ENCODE measurements at regions not wholly inside any gene's neighbourhood (a gene's known extent, or its start where the extent isn't known, plus 50 kb on each side); places are given as distances from the start of the nearest gene placed in this dataset.
"Not testable (repeated sequence)": the region's sequence is repeated elsewhere in the genome, so short reads cannot be mapped to it uniquely, and the experiment has no call there.

DNA sequence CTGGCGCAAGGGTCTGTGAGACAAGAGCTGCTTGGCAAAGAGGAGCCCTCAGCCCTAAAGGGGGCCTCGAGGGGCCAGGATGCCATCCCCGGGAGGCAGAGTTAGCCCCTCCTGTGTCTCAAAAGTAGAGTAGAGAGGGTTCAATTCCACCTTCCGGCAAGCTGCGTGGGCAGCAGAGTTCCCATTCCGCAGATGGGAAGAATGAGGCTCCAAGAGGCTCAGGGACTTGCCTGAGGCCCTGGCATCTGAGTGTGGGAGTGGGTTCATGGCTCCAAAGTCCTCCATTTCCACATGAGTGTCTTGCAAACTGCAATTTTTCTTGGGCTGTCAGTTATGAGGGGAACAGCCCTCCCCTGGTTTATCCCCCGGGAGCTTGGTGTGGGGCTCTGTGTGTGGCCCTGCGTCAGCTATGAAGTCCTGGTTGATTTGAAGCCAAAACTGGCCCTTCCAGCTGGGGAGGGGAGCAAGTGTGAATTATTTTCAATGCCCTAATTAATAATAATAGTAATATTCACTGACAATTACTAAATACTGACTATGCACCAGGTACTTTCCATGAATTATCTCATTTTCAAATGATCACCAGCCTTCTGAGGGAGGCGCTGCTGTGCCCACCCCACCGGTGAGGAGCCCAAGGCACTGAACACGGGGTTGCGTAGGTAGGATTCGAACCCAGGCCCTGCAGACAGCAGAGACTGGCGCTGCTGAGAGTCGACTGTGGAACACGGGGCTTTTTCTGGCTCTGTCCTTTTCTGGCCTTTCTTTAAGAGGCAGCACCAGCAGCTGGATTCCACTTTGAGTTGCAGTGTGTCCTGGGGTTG lies 153.0 kb upstream of the PTPN1 start:
- no peaks in the 10 kb centered on the region for H3K36me3 ChIP-seq
- H3K9me3 ChIP-seq (replicated peaks): no peaks in the 10 kb centered on the region
- no peak overlapping the region for H3K4me3 ChIP-seq
- H3K27me3 ChIP-seq: peaks cover 20% of the 10 kb centered on the region
- no peak overlapping the region for H3K27ac ChIP-seq
- H3K4me1 ChIP-seq: no peaks in the 10 kb centered on the region
- no peak for DNase-seq

DNA sequence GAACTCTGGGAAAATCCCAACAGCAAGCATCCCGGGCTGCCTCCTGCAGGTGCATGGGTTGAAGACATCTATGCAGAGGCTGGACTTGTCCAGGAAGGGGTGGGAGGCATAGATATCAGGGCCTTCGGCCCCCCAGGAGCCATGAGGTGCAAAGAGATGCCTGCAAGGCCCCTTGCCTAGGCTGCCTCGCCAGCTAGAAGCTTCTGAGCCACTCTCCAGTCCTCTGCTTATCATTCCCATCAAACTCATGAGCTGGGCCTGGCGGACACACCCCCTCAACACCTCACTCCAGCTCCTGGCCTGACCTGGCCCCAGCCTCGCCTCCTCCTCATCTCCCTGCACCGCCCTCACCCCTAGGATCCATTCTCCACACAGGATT lies 152.4 kb upstream of the PTPN1 start:
- no peak for DNase-seq
- H3K27ac ChIP-seq: no peak overlapping the region
- no peaks in the 10 kb centered on the region for H3K36me3 ChIP-seq
- peaks cover 20% of the 10 kb centered on the region for H3K27me3 ChIP-seq
- H3K4me3 ChIP-seq: no peak overlapping the region
- H3K9me3 ChIP-seq (replicated peaks): no peaks in the 10 kb centered on the region
- H3K4me1 ChIP-seq: no peaks in the 10 kb centered on the region

DNA sequence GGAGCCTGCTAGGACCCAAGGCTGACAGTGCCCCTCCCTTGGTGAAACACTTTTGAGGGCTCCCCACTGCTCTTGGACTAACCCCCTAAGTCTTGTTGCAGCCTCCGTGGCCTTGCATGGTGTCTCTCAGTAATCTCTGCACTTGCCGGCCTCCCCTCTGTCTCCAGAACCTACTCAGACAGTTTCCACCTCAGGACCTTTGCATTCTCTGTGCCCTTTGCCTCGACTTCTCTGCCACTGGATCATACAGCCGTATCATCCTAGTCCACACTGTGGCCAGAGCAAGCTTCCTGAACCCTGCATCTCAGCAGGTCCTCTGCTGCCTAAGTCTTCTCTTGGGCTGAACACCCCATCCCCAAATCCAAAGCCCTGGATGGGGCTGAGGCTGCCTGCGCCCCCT lies 152.0 kb upstream of the PTPN1 start:
- Histone ChIP-seq H3K27ac (no peak overlapping the region), H3K4me1 (no peaks in the 10 kb centered on the region), H3K36me3 (no peaks in the 10 kb centered on the region), H3K9me3 (replicated peaks) (no peaks in the 10 kb centered on the region), H3K4me3 (no peak overlapping the region), H3K27me3 (peaks cover 20% of the 10 kb centered on the region)
- no peak for DNase-seq

DNA sequence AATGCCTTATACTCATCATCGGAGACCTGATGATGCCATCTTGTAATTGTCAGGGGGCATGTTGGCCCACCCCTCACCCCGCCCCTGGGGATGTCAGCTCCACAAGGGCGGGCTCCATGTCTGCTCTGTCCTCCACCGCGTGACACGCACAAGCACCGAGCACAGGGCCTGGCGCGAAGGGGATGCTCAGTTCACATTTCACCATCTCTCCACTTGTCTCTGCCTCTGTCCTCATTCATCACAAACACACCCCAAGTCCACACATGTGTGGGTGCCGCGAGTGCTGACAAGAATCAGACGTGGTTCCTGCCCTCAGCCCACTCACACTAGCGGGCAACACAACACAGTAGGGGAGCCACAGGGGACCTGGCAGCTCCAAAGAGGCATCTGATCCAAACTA lies 151.2 kb upstream of the PTPN1 start:
- Histone ChIP-seq H3K27me3 (peaks cover 20% of the 10 kb centered on the region), H3K36me3 (no peaks in the 10 kb centered on the region), H3K9me3 (replicated peaks) (no peaks in the 10 kb centered on the region), H3K27ac (no peak overlapping the region), H3K4me3 (no peak overlapping the region), H3K4me1 (no peaks in the 10 kb centered on the region)
- DNase-seq: no peak

DNA sequence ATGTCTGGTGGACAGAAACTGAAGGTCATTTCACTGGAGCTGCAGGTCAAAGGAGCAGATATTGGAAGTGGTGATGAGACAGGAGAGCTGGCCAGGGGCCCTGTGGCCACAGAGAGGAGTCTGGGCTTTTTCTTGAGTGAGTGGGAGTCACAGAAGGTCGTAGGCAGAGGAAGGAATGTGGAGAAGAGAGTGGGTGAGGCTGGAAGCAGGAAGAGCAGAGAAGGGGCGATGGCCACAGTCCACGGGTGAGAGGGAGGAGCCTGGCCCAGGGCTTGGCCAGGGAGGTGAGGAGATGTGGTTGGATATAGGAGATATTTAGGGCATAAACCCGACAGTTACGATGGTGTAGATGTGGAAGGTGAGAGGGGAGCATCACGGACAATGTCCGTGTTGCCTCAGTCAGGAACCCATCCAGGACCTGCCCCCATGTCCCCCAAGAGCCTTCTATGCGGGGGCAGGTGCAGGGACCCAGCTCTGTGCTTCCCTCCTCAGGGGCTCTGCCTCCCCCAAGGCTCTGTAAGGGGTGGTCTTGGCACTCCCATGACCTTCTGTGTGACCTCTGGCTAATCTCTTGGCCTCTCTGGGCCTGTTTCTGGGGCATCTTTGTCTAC lies 150.5 kb upstream of the PTPN1 start:
- no peaks in the 10 kb centered on the region for H3K9me3 ChIP-seq (replicated peaks)
- no peaks in the 10 kb centered on the region for H3K4me1 ChIP-seq
- peaks cover 20% of the 10 kb centered on the region for H3K27me3 ChIP-seq
- DNase-seq: no peak
- H3K4me3 ChIP-seq: no peak overlapping the region
- H3K27ac ChIP-seq: no peak overlapping the region
- no peaks in the 10 kb centered on the region for H3K36me3 ChIP-seq

DNA sequence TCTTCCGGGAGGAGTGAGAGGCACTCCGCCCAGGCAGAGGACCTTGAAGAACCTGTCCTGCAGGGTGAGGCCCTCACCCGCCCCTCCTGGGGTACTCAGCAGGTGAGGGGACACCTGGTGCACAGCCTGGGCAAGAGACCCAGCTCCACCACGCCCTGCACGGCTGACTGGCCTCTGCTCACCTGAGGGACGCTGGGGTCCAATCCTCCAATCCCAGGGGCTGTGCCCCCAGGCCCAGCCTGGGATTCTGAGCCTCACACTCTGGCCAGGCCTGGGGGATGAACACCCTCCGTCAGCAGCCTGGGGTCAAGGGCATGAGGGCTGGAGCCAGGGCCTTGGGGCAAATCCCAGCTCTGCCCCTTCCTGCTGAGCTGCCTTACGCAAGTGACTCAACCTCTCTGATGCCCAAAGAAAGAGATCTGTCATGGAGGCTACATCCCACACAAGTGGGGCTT lies 149.9 kb upstream of the PTPN1 start:
- Histone ChIP-seq H3K4me3 (no peak overlapping the region), H3K9me3 (replicated peaks) (no peaks in the 10 kb centered on the region), H3K4me1 (no peaks in the 10 kb centered on the region), H3K27ac (no peak overlapping the region), H3K27me3 (peaks cover 20% of the 10 kb centered on the region), H3K36me3 (no peaks in the 10 kb centered on the region)
- DNase-seq: no peak

DNA sequence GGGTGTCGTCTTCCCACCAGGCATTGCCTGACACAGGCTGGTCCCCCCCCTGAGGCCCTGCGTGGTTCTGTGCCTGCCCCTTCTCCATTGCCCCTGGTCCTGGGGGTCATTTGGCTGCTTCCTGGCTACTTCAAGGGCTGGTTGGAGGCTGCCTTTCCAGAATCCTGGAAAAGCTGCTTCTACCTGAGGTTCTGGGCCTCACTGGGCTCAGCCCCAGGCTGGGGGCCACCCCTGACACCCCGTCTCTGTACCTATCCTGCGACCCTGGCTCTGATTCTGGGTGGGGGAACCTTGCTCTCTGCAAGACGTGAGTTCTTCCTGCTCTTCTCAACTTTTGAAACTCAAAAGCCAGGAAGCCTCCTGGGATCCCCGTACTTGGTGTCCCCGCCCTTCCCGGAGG lies 149.3 kb upstream of the PTPN1 start:
- Histone ChIP-seq H3K9me3 (replicated peaks) (no peaks in the 10 kb centered on the region), H3K36me3 (no peaks in the 10 kb centered on the region), H3K27ac (no peak overlapping the region), H3K27me3 (peaks cover 20% of the 10 kb centered on the region), H3K4me1 (no peaks in the 10 kb centered on the region), H3K4me3 (no peak overlapping the region)
- DNase-seq: no peak

DNA sequence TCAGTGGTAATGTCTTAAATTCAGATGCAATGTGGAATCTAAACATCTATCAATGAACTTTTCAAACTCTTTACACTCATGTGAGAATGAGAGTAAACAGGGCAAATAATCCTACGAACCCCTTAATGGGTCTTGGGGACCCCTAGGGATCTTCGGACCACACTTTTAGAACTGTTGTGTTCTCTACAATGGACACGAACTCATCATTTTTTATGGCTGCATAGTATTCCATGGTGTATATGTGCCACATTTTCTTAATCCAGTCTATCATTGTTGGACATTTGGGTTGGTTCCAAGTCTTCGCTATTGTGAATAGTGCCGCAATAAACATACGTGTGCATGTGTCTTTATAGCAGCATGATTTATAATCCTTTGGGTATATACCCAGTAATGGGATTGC lies 148.0 kb upstream of the PTPN1 start:
- H3K27ac ChIP-seq; H3K4me3 ChIP-seq; H3K36me3 ChIP-seq; DNase-seq; H3K9me3 ChIP-seq (replicated peaks); H3K4me1 ChIP-seq: not testable (repeated sequence)
- H3K27me3 ChIP-seq: peaks cover 16% of the 10 kb centered on the region

DNA sequence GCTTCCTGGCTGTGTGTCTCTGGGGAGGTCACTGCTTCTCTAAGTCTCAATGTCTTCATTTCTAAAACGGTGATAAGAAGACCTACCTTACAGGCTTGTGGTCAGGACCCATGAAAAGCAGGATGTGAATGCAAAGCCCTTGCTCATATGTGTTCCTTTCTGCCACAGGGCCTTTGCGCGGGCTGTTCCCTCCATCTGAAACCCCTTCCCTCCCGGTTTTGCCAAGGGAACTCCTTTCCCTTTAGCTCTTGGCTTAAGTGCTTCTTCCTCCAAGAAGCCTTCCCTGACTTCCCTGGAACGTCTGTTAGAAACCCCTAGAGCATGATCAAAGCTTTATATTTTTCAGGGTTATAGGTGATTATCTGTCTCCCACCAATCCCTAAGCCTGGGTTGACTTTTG lies 147.2 kb upstream of the PTPN1 start:
- Histone ChIP-seq H3K4me3 (no peak overlapping the region), H3K27me3 (peaks cover 16% of the 10 kb centered on the region), H3K36me3 (no peaks in the 10 kb centered on the region), H3K27ac (no peak overlapping the region), H3K9me3 (replicated peaks) (no peaks in the 10 kb centered on the region), H3K4me1 (no peaks in the 10 kb centered on the region; the same call in 1 of the 2 replicates)
- no peak for DNase-seq

DNA sequence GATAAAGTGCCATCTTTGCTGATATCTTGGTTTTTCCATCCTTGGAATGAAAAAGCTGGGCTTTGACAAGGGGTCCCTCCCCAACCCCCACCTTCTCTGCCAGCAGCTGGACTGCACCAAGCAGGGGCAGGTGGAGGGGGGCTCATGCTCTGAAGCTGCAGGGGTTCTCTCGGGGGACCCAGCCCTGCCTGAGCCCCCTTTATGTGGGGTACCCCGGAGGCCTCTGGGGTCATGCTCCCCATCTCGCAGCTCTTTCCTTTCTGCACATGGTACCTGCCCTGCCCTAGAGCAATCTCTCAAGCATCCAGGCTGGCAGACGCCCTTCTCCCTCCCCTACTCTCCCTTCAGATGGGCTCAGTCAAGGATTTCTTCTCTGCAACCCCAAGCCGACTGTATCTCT lies 146.7 kb upstream of the PTPN1 start:
- Histone ChIP-seq H3K4me1 (no peaks in the 10 kb centered on the region; the same call in 1 of the 2 replicates), H3K36me3 (no peaks in the 10 kb centered on the region), H3K27ac (no peak overlapping the region), H3K4me3 (no peak overlapping the region), H3K9me3 (replicated peaks) (no peaks in the 10 kb centered on the region), H3K27me3 (peaks cover 13% of the 10 kb centered on the region)
- DNase-seq: no peak

DNA sequence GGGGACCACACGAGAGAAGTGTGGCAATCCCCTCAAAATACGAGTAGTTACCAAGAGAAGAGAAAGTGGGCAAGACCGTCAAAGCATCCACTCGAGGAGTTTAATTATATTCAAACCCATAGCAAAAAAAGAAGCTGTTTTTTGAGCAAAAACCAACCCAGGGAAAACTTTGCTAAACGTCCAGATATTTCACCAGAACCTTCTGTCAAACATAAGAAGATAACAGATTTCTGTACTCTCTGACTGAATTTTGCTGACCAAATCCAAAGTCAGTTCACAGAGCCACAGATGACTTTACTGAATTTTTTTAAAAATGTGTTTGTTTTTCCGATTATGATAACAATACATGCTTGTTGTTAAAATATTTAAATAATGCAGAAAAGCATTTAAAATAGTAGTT lies 145.6 kb upstream of the PTPN1 start:
- Histone ChIP-seq H3K4me1 (no peaks in the 10 kb centered on the region; the same call in 1 of the 2 replicates), H3K4me3 (no peak overlapping the region), H3K9me3 (replicated peaks) (no peaks in the 10 kb centered on the region), H3K36me3 (no peaks in the 10 kb centered on the region), H3K27ac (no peak overlapping the region), H3K27me3 (peaks cover 11% of the 10 kb centered on the region)
- DNase-seq: no peak

DNA sequence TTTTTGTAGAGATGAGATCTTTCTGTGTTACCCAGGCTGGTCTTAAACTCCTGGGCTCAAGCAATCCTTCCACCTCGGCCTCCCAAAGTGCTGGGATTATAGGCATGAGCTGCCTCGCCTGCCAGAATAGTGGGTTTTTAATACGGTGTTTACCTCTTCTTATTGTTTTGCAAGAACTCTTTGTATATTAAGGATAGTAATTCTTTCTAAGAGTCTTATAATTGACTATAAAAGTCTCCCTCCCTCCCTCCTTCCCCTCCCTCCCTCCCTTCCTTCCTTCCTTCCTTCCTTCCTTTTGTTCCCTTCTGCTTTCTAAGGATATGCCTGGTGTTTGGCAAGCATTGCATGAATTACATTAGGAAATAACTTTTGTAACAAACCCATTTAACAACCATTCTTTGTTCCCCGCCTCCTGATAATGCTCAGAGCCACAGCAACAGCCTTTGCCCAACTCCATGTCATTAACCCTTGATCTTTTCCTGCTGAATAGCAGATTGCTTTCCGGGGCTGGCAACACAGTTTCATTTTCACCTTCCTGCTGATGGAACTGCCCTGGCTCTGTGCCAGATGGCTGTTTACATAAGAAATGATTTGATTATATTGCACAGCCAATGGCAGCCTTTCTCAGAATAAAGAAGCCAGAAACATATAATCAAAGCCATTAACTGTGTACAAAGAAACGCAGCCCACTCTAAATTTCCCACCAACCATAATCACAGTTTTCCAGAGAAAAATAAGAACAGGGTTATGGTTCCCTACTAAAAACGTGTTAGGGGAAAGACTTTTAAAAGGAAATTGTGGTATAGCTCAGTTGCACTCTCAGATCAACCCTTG lies 143.7 kb upstream of the PTPN1 start:
- DNase-seq: peak; percentile 62 to 80
- Histone ChIP-seq H3K36me3 (no peaks in the 10 kb centered on the region), H3K27me3 (peaks cover 4% of the 10 kb centered on the region; the same call in 1 of the 2 replicates), H3K4me1 (no peaks in the 10 kb centered on the region; the same call in 1 of the 2 replicates), H3K27ac (no peak overlapping the region), H3K9me3 (replicated peaks) (no peaks in the 10 kb centered on the region), H3K4me3 (no peak overlapping the region; the same call in 1 of the 2 replicates)

DNA sequence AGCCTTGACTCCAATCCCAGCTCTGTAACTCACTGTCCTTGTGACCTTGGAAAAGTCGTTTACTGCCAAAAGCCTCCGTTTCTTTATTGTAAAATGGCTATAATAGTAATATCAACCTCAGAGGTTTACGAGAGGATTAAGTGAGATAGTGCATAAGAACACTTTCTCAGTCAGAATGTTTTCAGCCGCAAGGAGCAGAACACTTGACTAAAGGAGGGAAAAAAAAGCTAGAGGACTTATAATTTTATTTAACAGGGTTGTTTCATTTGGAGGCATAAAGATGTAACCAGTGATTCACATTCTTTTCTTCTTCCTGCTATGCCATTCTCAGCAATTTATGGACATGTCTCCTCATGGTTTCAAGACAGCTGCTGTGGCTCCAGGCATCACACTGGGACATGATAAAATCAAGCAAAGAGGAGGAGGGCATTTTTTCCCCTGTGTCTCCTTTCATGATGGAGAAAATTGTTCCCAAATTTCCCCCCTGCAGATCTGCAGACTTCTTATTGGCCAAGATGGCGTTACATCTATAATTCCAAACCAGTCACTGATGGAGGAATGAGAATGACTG lies 143.0 kb upstream of the PTPN1 start:
- no peak overlapping the region for H3K27ac ChIP-seq
- H3K4me1 ChIP-seq: peaks cover 3% of the 10 kb centered on the region
- no peaks in the 10 kb centered on the region; the same call in 1 of the 2 replicates for H3K27me3 ChIP-seq
- H3K4me3 ChIP-seq: no peak overlapping the region
- H3K36me3 ChIP-seq: no peaks in the 10 kb centered on the region
- no peak for DNase-seq
- no peaks in the 10 kb centered on the region for H3K9me3 ChIP-seq (replicated peaks)

DNA sequence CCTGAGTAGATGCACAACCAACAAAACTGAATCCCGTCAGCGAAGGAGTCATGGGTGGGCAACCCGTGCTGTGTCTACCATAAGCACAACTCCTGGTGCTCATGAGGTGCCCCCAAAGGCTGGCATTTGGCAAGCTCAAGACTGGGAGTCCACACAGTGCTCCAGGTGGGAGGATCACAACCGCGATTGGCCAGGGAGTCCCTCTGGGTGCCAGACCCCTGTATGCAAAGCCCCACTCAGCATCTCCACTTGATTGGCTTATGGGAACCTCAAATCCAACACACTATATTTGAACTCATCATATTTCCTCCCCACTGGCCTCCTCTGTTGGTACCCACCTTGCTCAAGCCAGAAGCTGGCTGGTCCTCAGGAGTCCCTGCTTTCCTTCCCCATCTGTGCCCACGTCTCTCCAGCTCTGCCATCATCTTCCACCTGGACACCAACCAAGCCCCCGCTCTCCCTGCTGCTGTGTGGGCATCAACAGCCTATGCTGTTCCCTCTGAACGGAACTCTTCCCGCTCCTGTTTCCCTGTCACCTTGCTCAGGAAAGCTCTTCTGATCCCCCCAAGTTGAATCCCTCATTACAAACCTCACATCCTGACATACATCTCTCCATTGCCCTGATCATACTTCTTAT lies 142.3 kb upstream of the PTPN1 start:
- peaks cover 10% of the 10 kb centered on the region for H3K4me1 ChIP-seq
- no peak for DNase-seq
- no peak overlapping the region for H3K4me3 ChIP-seq
- H3K9me3 ChIP-seq (replicated peaks): no peaks in the 10 kb centered on the region
- H3K36me3 ChIP-seq: no peaks in the 10 kb centered on the region
- no peaks in the 10 kb centered on the region; the same call in 1 of the 2 replicates for H3K27me3 ChIP-seq
- no peak overlapping the region for H3K27ac ChIP-seq

Measured in SJCRH30 (cell line).